H9 (cell line): ENCODE measurements at regions not wholly inside any gene's neighbourhood (a gene's known extent, or its start where the extent isn't known, plus 50 kb on each side); places are given as distances from the start of the nearest gene placed in this dataset.
A peak's percentile ranks its signal among the peaks of the same experiment; 100 is the strongest.

Experiments
- DNase-seq: peaks from one replicate; pipeline ENCODE4 v3.0.0-alpha.2; 2017
- H2AFZ ChIP-seq: one replicate; pipeline ENCODE4 v1.6.1; 2013; ENCODE audit warnings: mild to moderate bottlenecking, low read length, control low read depth, moderate library complexity
- H2AK5ac ChIP-seq: 2 replicates; pipeline ENCODE4 v1.6.1; 2013; ENCODE audit warnings: low read length, control low read depth, mixed read lengths; ENCODE audit not compliant: insufficient read length
- H2BK120ac ChIP-seq: one replicate; pipeline ENCODE4 v1.6.1; 2013; ENCODE audit warnings: low read depth, mild to moderate bottlenecking, low read length, control low read depth, inconsistent platforms; ENCODE audit not compliant: poor library complexity, severe bottlenecking
- H2BK12ac ChIP-seq: 2 replicates; pipeline ENCODE4 v1.6.1; 2013; ENCODE audit warnings: low read length, control low read depth, mixed read lengths, low read depth; ENCODE audit not compliant: insufficient read length
- H2BK15ac ChIP-seq: 2 replicates; pipeline ENCODE4 v1.6.1; 2013; ENCODE audit warnings: low read depth, low read length, control low read depth
- H2BK20ac ChIP-seq: one replicate; pipeline ENCODE4 v1.6.1; 2013; ENCODE audit warnings: low read depth, mild to moderate bottlenecking, low read length, control low read depth, inconsistent platforms; ENCODE audit not compliant: poor library complexity, severe bottlenecking
- H2BK5ac ChIP-seq: 2 replicates; pipeline ENCODE4 v1.6.1; 2013; ENCODE audit warnings: low read length, control low read depth, mixed read lengths; ENCODE audit not compliant: insufficient read length
- H3K14ac ChIP-seq: 2 replicates; pipeline ENCODE4 v1.6.1; 2013; ENCODE audit warnings: low read length, control low read depth; ENCODE audit not compliant: insufficient read depth
- H3K18ac ChIP-seq: 2 replicates; pipeline ENCODE4 v1.6.1; 2013; ENCODE audit warnings: low read depth, mild to moderate bottlenecking, mixed read lengths, low read length, control low read depth; ENCODE audit not compliant: insufficient read length
- H3K23ac ChIP-seq: 2 replicates; pipeline ENCODE4 v1.6.1; 2013; ENCODE audit warnings: low read length, control low read depth, mixed read lengths, low read depth; ENCODE audit not compliant: insufficient read length
- H3K23me2 ChIP-seq: 2 replicates; pipeline ENCODE4 v1.6.1; 2013; ENCODE audit warnings: low read depth, mild to moderate bottlenecking, mixed read lengths, low read length, control low read depth; ENCODE audit not compliant: insufficient read length, poor library complexity, severe bottlenecking
- H3K27ac ChIP-seq: 2 replicates; pipeline ENCODE4 v1.5.1; 2013; ENCODE audit warnings: low read length, control low read depth, mixed read lengths, low read depth; ENCODE audit not compliant: insufficient read length
- H3K27me3 ChIP-seq: 2 replicates; pipeline ENCODE4 v1.6.1; 2013; ENCODE audit warnings: low read length, control low read depth, inconsistent platforms; ENCODE audit not compliant: insufficient read depth
- H3K4ac ChIP-seq: 2 replicates; pipeline ENCODE4 v1.6.1; 2013; ENCODE audit warnings: low read depth, mild to moderate bottlenecking, control low read depth, inconsistent platforms, low read length, moderate library complexity
- H3K4me1 ChIP-seq: 2 replicates; pipeline ENCODE4 v1.6.1; 2013; ENCODE audit warnings: low read length, control low read depth, inconsistent platforms; ENCODE audit not compliant: insufficient read depth
- H3K4me2 ChIP-seq: 2 replicates; pipeline ENCODE4 v1.6.1; 2013; ENCODE audit warnings: low read length, control low read depth, mixed read lengths; ENCODE audit not compliant: insufficient read length, insufficient read depth
- H3K56ac ChIP-seq: 2 replicates; pipeline ENCODE4 v1.6.1; 2013; ENCODE audit warnings: low read depth, mild to moderate bottlenecking, mixed read lengths, low read length, control low read depth; ENCODE audit not compliant: insufficient read length
- H3K79me1 ChIP-seq: 2 replicates; pipeline ENCODE4 v1.6.1; 2013; ENCODE audit warnings: low read depth, mild to moderate bottlenecking, moderate library complexity, low read length, control low read depth, inconsistent platforms; ENCODE audit not compliant: insufficient read depth, poor library complexity, severe bottlenecking
- H3K79me2 ChIP-seq: 2 replicates; pipeline ENCODE4 v1.6.1; 2013; ENCODE audit warnings: low read length, control low read depth, inconsistent platforms; ENCODE audit not compliant: insufficient read depth
- H3K9ac ChIP-seq: 2 replicates; pipeline ENCODE4 v1.6.1; 2013; ENCODE audit warnings: low read length, control low read depth, mixed read lengths; ENCODE audit not compliant: insufficient read length; ENCODE audit errors: extremely low read depth
- H3K9me3 ChIP-seq: one replicate; pipeline ENCODE4 v1.6.1; 2013; ENCODE audit warnings: low read depth, low read length, inconsistent platforms; ENCODE audit not compliant: control insufficient read depth
- H3T11ph ChIP-seq: one replicate; pipeline ENCODE4 v1.6.1; 2013; ENCODE audit warnings: mild to moderate bottlenecking, low read length, control low read depth, inconsistent platforms
- H4K20me1 ChIP-seq: one replicate; pipeline ENCODE4 v1.6.1; 2013; ENCODE audit not compliant: control insufficient read depth, insufficient read length, insufficient read depth
- H4K5ac ChIP-seq: 2 replicates; pipeline ENCODE4 v1.6.1; 2013; ENCODE audit warnings: low read depth, mild to moderate bottlenecking, mixed read lengths, low read length, control low read depth; ENCODE audit not compliant: insufficient read length
- H4K8ac ChIP-seq: replicated peaks from 2 replicates; pipeline ENCODE4 v1.6.1; 2013; ENCODE audit warnings: low read length, control low read depth, mixed read lengths, low read depth; ENCODE audit not compliant: insufficient read length
- H4K91ac ChIP-seq: 2 replicates; pipeline ENCODE4 v1.6.1; 2013; ENCODE audit warnings: low read depth, mild to moderate bottlenecking, moderate library complexity, mixed read lengths, low read length, control low read depth; ENCODE audit not compliant: insufficient read length
- H3K27ac Mint-ChIP-seq, 3 experiments: 2 replicates in 2 of 3; 3 replicates in 1 of 3; pipeline ENCODE4 v1.8.0; 2020 to 2021; ENCODE audit warnings: mixed read lengths in 3 of 3, mild to moderate bottlenecking in 1 of 3, moderate library complexity in 1 of 3
- H3K27me3 Mint-ChIP-seq: 2 replicates; pipeline ENCODE4 v1.8.0; 2021; ENCODE audit warnings: low read depth, mild to moderate bottlenecking, moderate library complexity, mixed read lengths
- H3K36me3 Mint-ChIP-seq, 3 experiments: 2 replicates in 2 of 3; 3 replicates in 1 of 3; pipeline ENCODE4 v1.8.0; 2020 to 2021; ENCODE audit warnings: low read depth in 3 of 3, mixed read lengths in 3 of 3; ENCODE audit not compliant: insufficient read depth in 1 of 3
- H3K4me1 Mint-ChIP-seq, 2 experiments: 2 replicates each; pipeline ENCODE4 v1.8.0; 2020; ENCODE audit warnings: mixed read lengths in 2 of 2
- H3K4me3 Mint-ChIP-seq, 2 experiments: 2 replicates in 1 of 2; 3 replicates in 1 of 2; pipeline ENCODE4 v1.8.0; 2020 to 2021; ENCODE audit warnings: mild to moderate bottlenecking in 2 of 2, mixed read lengths in 2 of 2, moderate library complexity in 1 of 2
- H3K9me3 Mint-ChIP-seq, 2 experiments: 2 replicates in 1 of 2; 3 replicates in 1 of 2; pipeline ENCODE4 v1.8.0; 2020; ENCODE audit warnings: mild to moderate bottlenecking in 2 of 2, mixed read lengths in 2 of 2, moderate library complexity in 1 of 2
- CTCF ChIP-seq: fragments of 200-600 bp; sonication (generic); conservative IDR thresholded peaks from 3 replicates; pipeline ENCODE4 v1.8.0; 2021; ENCODE audit warnings: antibody characterized with exemption, mild to moderate bottlenecking
- WGBS: extraction: QIAGEN DNeasy Blood & Tissue Kit; methylation state at CpG from one replicate; pipeline ENCODE4 v1.1.7; 2013; ENCODE audit warnings: missing lambda C conversion rate, low lambda C conversion rate, mixed read lengths; ENCODE audit not compliant: insufficient read length; ENCODE audit errors: extremely low coverage; 5-methylcytosine and 5-hydroxymethylcytosine counted together

- no peak overlapping the region for H4K5ac ChIP-seq
- peaks cover 3 to 55% of the 10 kb centered on the region in 2 experiments; a peak in 4 of 5 replicates for H3K9me3 Mint-ChIP-seq
- peaks cover 2% of the 10 kb centered on the region; the same call in 1 of the 2 replicates for H3K4me1 ChIP-seq
- H4K8ac ChIP-seq: no peak overlapping the region
- no peaks in the 10 kb centered on the region for H3K23me2 ChIP-seq
- no peak overlapping the region for H3T11ph ChIP-seq
- no peaks in the 10 kb centered on the region for H3K79me1 ChIP-seq
- H3K56ac ChIP-seq: no peak overlapping the region
- H3K36me3 Mint-ChIP-seq: peaks cover 0 to 5% (median 0%) of the 10 kb centered on the region in 3 experiments; a peak in 2 of 7 replicates
- peak overlapping the region in 1 of 3 experiments; percentile 27; a peak in 1 of 7 replicates for H3K27ac Mint-ChIP-seq
- no peak for DNase-seq
- no peak overlapping the region for H3K4me3 Mint-ChIP-seq
- no peak overlapping the region for H2BK120ac ChIP-seq
- no peak overlapping the region for H3K23ac ChIP-seq
- TF ChIP-seq CTCF: no peak
- H3K27me3 ChIP-seq: no peaks in the 10 kb centered on the region
- no peaks in the 10 kb centered on the region for H4K20me1 ChIP-seq
- H2BK12ac ChIP-seq: no peak overlapping the region
- no peak overlapping the region for H2AFZ ChIP-seq
- H2AK5ac ChIP-seq: no peak overlapping the region
- H3K27ac ChIP-seq: no peak overlapping the region
- no peak overlapping the region for H3K18ac ChIP-seq
- H2BK5ac ChIP-seq: no peak overlapping the region
- no peaks in the 10 kb centered on the region for H3K9me3 ChIP-seq
- H2BK15ac ChIP-seq: no peak overlapping the region
- H3K79me2 ChIP-seq: no peaks in the 10 kb centered on the region
- H4K91ac ChIP-seq: no peak overlapping the region
- H3K9ac ChIP-seq: no peak overlapping the region
- H3K14ac ChIP-seq: no peak overlapping the region
- no peaks in the 10 kb centered on the region; the same call in 1 of the 2 replicates for H3K27me3 Mint-ChIP-seq
- H3K4me2 ChIP-seq: no peak overlapping the region
- WGBS: no CpG with 5 or more reads among the region's 13 CpGs
- H3K4me1 Mint-ChIP-seq: peaks cover 3 to 7% of the 10 kb centered on the region in 2 experiments; a peak in 3 of 4 replicates
- H2BK20ac ChIP-seq: no peak overlapping the region
- H3K4ac ChIP-seq: no peak overlapping the region
Observed at GRCh38 chrX:9271789-9272525, 192.9 kb upstream of the TBL1X start.
